Gastroesophageal sphincter (tissue), 3 donors: ENCODE measurements at regions not wholly inside any gene's neighbourhood (a gene's known extent, or its start where the extent isn't known, plus 50 kb on each side); places are given as distances from the start of the nearest gene placed in this dataset.
"Not testable (repeated sequence)": the region's sequence is repeated elsewhere in the genome, so short reads cannot be mapped to it uniquely, and the experiment has no call there.

Source experiments
- CTCF ChIP-seq, 4 experiments: fragments of 200-600 bp in 2 of 4; fragments of 450-650 bp in 2 of 4; sonication (generic) in 1 of 4; IDR thresholded peaks; one replicate each; pipeline ENCODE4 v1.5.1; 2017 to 2019; ENCODE audit warnings: antibody characterized with exemption in 4 of 4, mild to moderate bottlenecking in 2 of 4, moderate library complexity in 2 of 4
- POLR2A ChIP-seq, 2 donors: fragments of 450-650 bp; IDR thresholded peaks; one replicate each; pipeline ENCODE4 v1.6.1; 2017; ENCODE audit warnings: antibody characterized with exemption in 2 of 2, mild to moderate bottlenecking in 2 of 2, moderate library complexity in 1 of 2
- POLR2AphosphoS5 ChIP-seq: sonication (generic); formaldehyde crosslinking; IDR thresholded peaks from one replicate; pipeline ENCODE4 v1.6.1; 2017; ENCODE audit warnings: antibody characterized with exemption

- TF ChIP-seq POLR2A (IDR thresholded peaks at IDR 0.05); CTCF (IDR thresholded peaks at IDR 0.05); POLR2AphosphoS5: not testable (repeated sequence)
These were observed 105.6 kb downstream of the IGLL1 start for GRCh38 chr22:23474531-23474930.
